Loucy (cell line): ENCODE measurements at regions not wholly inside any gene's neighbourhood (a gene's known extent, or its start where the extent isn't known, plus 50 kb on each side); places are given as distances from the start of the nearest gene placed in this dataset.
"Not testable (repeated sequence)": the region's sequence is repeated elsewhere in the genome, so short reads cannot be mapped to it uniquely, and the experiment has no call there.

Experiments used
- H2AFZ ChIP-seq: fragments of 200-600 bp; sonication (generic); 2 replicates; pipeline ENCODE4 v1.6.0; 2016; ENCODE audit warnings: antibody characterized with exemption, mild to moderate bottlenecking, low read length, moderate library complexity
- H3F3A ChIP-seq: fragments of 200-600 bp; 2 replicates; pipeline ENCODE4 v1.6.0; 2016; ENCODE audit warnings: antibody characterized with exemption, low read depth, mild to moderate bottlenecking
- H3K27me3 ChIP-seq: fragments of 200-600 bp; sonication (generic); 2 replicates; pipeline ENCODE4 v1.6.1; 2014; ENCODE audit warnings: low read length, mild to moderate bottlenecking; ENCODE audit not compliant: insufficient read depth, poor library complexity, severe bottlenecking
- H3K36me3 ChIP-seq: fragments of 200-600 bp; sonication (generic); 2 replicates; pipeline ENCODE4 v1.6.1; 2016; ENCODE audit warnings: low read length; ENCODE audit not compliant: insufficient read depth
- H3K4me1 ChIP-seq: fragments of 200-600 bp; sonication (generic); 2 replicates; pipeline ENCODE4 v1.5.1; 2014; ENCODE audit warnings: low read length, mild to moderate bottlenecking; ENCODE audit not compliant: insufficient read depth, poor library complexity, severe bottlenecking
- H3K4me2 ChIP-seq: fragments of 200-600 bp; sonication (generic); 2 replicates; pipeline ENCODE4 v1.6.0; 2014; ENCODE audit warnings: antibody characterized with exemption, low read length, low read depth, mild to moderate bottlenecking; ENCODE audit not compliant: poor library complexity, severe bottlenecking
- H3K4me3 ChIP-seq: fragments of 200-600 bp; sonication (generic); 2 replicates; pipeline ENCODE4 v1.5.1; 2014; ENCODE audit warnings: low read length, mild to moderate bottlenecking, mixed read lengths; ENCODE audit not compliant: poor library complexity, severe bottlenecking
- H3K79me2 ChIP-seq: fragments of 200-600 bp; sonication (generic); 2 replicates; pipeline ENCODE4 v1.6.1; 2014; ENCODE audit warnings: low read length; ENCODE audit not compliant: insufficient read depth
- H3K9ac ChIP-seq: fragments of 200-600 bp; sonication (generic); 2 replicates; pipeline ENCODE4 v1.6.0; 2014; ENCODE audit warnings: mild to moderate bottlenecking, low read depth, low read length, moderate library complexity; ENCODE audit not compliant: poor library complexity, severe bottlenecking
- H3K9me2 ChIP-seq: fragments of 200-600 bp; sonication (generic); replicated peaks from 2 replicates; pipeline ENCODE4 v1.6.1; 2016; ENCODE audit warnings: low read depth, low read length, mixed read lengths
- H3K9me3 ChIP-seq: fragments of 200-600 bp; sonication (generic); 2 replicates; pipeline ENCODE4 v1.6.1; 2014; ENCODE audit warnings: mild to moderate bottlenecking, antibody characterized with exemption, low read length, low read depth; ENCODE audit not compliant: insufficient read depth
- H4K20me1 ChIP-seq: fragments of 200-600 bp; sonication (generic); 2 replicates; pipeline ENCODE4 v1.6.0; 2014; ENCODE audit warnings: antibody characterized with exemption, low read length, mild to moderate bottlenecking; ENCODE audit not compliant: insufficient read depth, poor library complexity, severe bottlenecking
- EZH2phosphoT487 ChIP-seq: fragments of 200-600 bp; IDR thresholded peaks from 2 replicates; pipeline ENCODE4 v1.6.1; 2018; ENCODE audit warnings: antibody characterized with exemption, mild to moderate bottlenecking, moderate library complexity, borderline replicate concordance
- TF ChIP-seq, protein P1 (sequence below): fragments of 200-600 bp; sonication (generic); conservative IDR thresholded peaks from 2 replicates; pipeline ENCODE4 v1.5.1; 2014; ENCODE audit warnings: mild to moderate bottlenecking, antibody characterized with exemption, low read length

- Histone ChIP-seq H3K4me3 (no peak overlapping the region), H3K36me3 (no peaks in the 10 kb centered on the region), H3K9me3 (no peaks in the 10 kb centered on the region), H3K27me3 (no peaks in the 10 kb centered on the region), H3K4me1 (peaks cover 5% of the 10 kb centered on the region), H2AFZ (no peak overlapping the region), H3F3A (no peaks in the 10 kb centered on the region), H3K9me2 (no peaks in the 10 kb centered on the region), H3K79me2 (no peaks in the 10 kb centered on the region), H3K4me2 (no peak overlapping the region), H4K20me1 (no peaks in the 10 kb centered on the region), H3K9ac (no peak overlapping the region)
- no peak for TF ChIP-seq EZH2phosphoT487
- TF ChIP-seq, protein P1, sequence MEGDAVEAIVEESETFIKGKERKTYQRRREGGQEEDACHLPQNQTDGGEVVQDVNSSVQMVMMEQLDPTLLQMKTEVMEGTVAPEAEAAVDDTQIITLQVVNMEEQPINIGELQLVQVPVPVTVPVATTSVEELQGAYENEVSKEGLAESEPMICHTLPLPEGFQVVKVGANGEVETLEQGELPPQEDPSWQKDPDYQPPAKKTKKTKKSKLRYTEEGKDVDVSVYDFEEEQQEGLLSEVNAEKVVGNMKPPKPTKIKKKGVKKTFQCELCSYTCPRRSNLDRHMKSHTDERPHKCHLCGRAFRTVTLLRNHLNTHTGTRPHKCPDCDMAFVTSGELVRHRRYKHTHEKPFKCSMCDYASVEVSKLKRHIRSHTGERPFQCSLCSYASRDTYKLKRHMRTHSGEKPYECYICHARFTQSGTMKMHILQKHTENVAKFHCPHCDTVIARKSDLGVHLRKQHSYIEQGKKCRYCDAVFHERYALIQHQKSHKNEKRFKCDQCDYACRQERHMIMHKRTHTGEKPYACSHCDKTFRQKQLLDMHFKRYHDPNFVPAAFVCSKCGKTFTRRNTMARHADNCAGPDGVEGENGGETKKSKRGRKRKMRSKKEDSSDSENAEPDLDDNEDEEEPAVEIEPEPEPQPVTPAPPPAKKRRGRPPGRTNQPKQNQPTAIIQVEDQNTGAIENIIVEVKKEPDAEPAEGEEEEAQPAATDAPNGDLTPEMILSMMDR = no peak
These were observed 385.6 kb downstream of the MLLT3 start for GRCh38 chr9:20236676-20237075.

- not testable (repeated sequence) for H3K79me2 ChIP-seq, H3K36me3 ChIP-seq, H3K9ac ChIP-seq, H3K9me3 ChIP-seq, H4K20me1 ChIP-seq, H3K27me3 ChIP-seq, H2AFZ ChIP-seq, H3K9me2 ChIP-seq, H3F3A ChIP-seq, H3K4me2 ChIP-seq, H3K4me1 ChIP-seq, H3K4me3 ChIP-seq
These were observed 387.1 kb downstream of the MLLT3 start for GRCh38 chr9:20235206-20235605.

GRCh38 chr9:20228096-20228495, 394.2 kb downstream of the MLLT3 start:
- Histone ChIP-seq H3F3A (no peaks in the 10 kb centered on the region), H3K79me2 (no peaks in the 10 kb centered on the region), H4K20me1 (no peaks in the 10 kb centered on the region), H3K4me3 (no peak overlapping the region), H3K36me3 (no peaks in the 10 kb centered on the region), H3K9me2 (no peaks in the 10 kb centered on the region), H3K27me3 (no peaks in the 10 kb centered on the region), H3K4me1 (peaks cover 31% of the 10 kb centered on the region), H3K4me2 (no peak overlapping the region), H3K9ac (no peak overlapping the region), H2AFZ (no peak overlapping the region), H3K9me3 (no peaks in the 10 kb centered on the region)
- TF ChIP-seq, protein P1 = no peak
- no peak for TF ChIP-seq EZH2phosphoT487

DNA sequence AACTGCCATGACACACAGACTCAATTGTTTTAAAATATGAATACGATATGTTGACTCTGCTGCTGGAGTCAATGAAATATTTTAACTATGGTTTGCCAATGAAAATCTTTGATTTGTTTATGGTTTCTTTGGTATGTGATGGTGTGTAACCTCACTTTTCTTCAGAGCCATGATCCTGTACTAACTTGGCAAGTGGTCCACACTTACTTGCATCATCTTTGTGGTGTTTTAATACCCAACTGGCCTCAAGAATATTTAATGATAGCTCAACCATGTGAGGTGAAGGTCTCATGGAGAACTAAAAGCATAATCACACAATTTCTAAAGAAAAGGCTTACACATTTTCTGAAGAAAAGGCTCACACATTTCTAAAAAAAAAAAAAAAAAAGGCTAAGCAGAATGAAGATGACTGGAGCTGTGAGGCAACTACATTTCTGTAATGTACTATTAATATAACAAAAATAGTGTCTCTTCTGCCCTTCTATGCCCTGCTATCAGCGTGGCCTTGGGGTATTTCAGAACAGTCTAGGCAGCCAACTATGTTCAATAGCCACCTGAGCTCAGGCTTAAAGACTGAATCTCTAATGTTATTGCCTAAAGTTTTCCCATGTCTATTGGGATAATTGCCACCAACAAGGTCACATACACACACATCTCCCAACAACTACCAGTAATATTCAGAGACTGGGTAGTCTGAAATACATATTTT, 395.0 kb downstream of the MLLT3 start:
- Histone ChIP-seq H3K79me2 (no peaks in the 10 kb centered on the region), H2AFZ (no peak overlapping the region), H4K20me1 (no peaks in the 10 kb centered on the region), H3K9me3 (no peaks in the 10 kb centered on the region), H3F3A (no peaks in the 10 kb centered on the region), H3K4me2 (no peak overlapping the region), H3K4me3 (no peak overlapping the region), H3K27me3 (no peaks in the 10 kb centered on the region), H3K36me3 (no peaks in the 10 kb centered on the region), H3K9ac (no peak overlapping the region), H3K9me2 (no peaks in the 10 kb centered on the region), H3K4me1 (peaks cover 31% of the 10 kb centered on the region)
- TF ChIP-seq EZH2phosphoT487 = no peak
- TF ChIP-seq, protein P1 = no peak
